ENCODE measurements at regions not wholly inside any gene's neighbourhood (a gene's known extent, or its start where the extent isn't known, plus 50 kb on each side); places are given as distances from the start of the nearest gene placed in this dataset.

DNA sequence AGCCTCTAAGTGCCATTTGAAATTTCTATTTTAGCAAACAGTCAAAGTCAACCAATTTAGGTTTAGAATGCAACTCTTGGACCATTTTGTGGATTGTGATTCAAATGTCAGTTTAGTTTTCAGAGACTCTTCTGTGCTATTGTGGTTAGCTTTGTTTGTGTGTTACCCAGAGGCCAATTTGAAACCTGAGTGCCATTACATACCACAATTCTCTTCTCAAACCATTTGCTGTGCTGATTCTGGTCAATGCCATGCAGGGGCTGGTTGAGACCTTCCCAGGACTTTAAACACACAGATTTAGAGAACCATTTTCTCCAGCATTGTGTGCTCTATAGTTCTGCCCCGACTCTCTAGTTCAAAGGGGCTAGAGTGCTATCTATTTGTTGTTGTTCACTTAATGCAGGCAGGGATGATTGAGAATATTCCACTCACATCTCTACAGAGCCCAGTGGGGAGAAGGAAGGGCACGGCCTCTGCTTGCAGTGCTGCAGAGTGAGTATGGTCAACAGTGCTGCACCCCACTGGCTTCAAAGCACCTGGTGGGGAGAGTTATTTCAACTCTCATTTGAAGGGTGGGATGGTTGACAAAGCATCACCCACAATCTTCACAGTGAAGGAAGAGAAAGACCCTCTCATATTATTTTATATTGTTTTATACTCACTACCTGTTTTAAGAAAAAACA is 738.2 kb downstream of the COL12A1 start:
- H3K4me3 ChIP-seq (replicated peaks in 1 of 3; ENCODE audit: insufficient read depth in 1 of 3, low read depth in 2 of 3, low read length in 3 of 3): no peak overlapping the region
- ATAC-seq (no peak), DNase-seq (ENCODE audit: low spot score) (no peak), FAIRE-seq (no peak)
- H3K79me2 ChIP-seq (ENCODE audit: insufficient read depth, low read length): no peaks in the 10 kb centered on the region
- POLR2A ChIA-PET: no interaction called here
- no peaks in the 10 kb centered on the region for H3K9me3 ChIP-seq (ENCODE audit: low read length)
- TF ChIP-seq YEATS4 (CRISPR knock-in tag; IDR thresholded peaks at IDR 0.05; ENCODE audit: borderline replicate concordance) (no peak), NR1H2 (CRISPR knock-in tag; IDR thresholded peaks at IDR 0.05; ENCODE audit: borderline replicate concordance, low read depth) (no peak), PTBP1 (IDR thresholded peaks at IDR 0.05; ENCODE audit: low read depth, low read length, poor library complexity, severe bottlenecking) (no peak), U2AF2 (IDR thresholded peaks at IDR 0.05; ENCODE audit: low read depth, low read length) (no peak), ZNF530 (CRISPR knock-in tag; IDR thresholded peaks at IDR 0.05; ENCODE audit: low read depth) (no peak), ELF1 (CRISPR knock-in tag; IDR thresholded peaks at IDR 0.05) (no peak), ZFP82 (CRISPR knock-in tag; IDR thresholded peaks at IDR 0.05; ENCODE audit: borderline replicate concordance) (no peak), ATRX (CRISPR knock-in tag; IDR thresholded peaks at IDR 0.05; ENCODE audit: borderline replicate concordance) (no peak), DNMT3B (CRISPR knock-in tag; conservative IDR thresholded peaks at IDR 0.05) (no peak), ZNF232 (CRISPR knock-in tag; IDR thresholded peaks at IDR 0.05; ENCODE audit: borderline replicate concordance) (no peak), SOX5 (CRISPR knock-in tag; IDR thresholded peaks at IDR 0.05; ENCODE audit: borderline replicate concordance) (no peak)
- TF ChIP-seq, protein P1, sequence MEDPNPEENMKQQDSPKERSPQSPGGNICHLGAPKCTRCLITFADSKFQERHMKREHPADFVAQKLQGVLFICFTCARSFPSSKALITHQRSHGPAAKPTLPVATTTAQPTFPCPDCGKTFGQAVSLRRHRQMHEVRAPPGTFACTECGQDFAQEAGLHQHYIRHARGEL (CRISPR knock-in tag; IDR thresholded peaks at IDR 0.05): no peak
- intact Hi-C loops (cut with micrococcal nuclease; ENCODE audit: unreplicated experiment): no loop called here
- H2AFZ ChIP-seq (ENCODE audit: low read length): no peak overlapping the region
- no peak overlapping the region for H3K27ac ChIP-seq (ENCODE audit: extremely low read length, insufficient read depth, low read length)
- no peaks in the 10 kb centered on the region for H4K20me1 ChIP-seq (ENCODE audit: insufficient read depth, low read length)
- H3K4me1 ChIP-seq (ENCODE audit: insufficient read depth, low read length): no peaks in the 10 kb centered on the region
- CTCF ChIA-PET (ENCODE audit: low intra/inter-chr PET ratio, low total read pairs): no interaction called here
- no peaks in the 10 kb centered on the region for H3K36me3 ChIP-seq (replicated peaks in 1 of 2; ENCODE audit: control insufficient read depth in 1 of 2, insufficient read depth in 2 of 2, low read length in 2 of 2)
- no TSS peak for BruUV-seq (replicated peaks)
- in situ Hi-C loops (cut with HindIII; ENCODE audit: extremely low pct_ligation_motif_present, low pct_unique_long_range_greater_than_20kb): no loop called here
- H3K4me2 ChIP-seq (ENCODE audit: low read depth, low read length): no peak overlapping the region
- WGBS (ENCODE audit: low lambda C conversion rate): 6% methylated on average over 2 of the region's 2 CpGs
- H3K27me3 ChIP-seq (ENCODE audit: control insufficient read depth in 1 of 2, insufficient read depth in 2 of 2, low read length in 2 of 2): no peaks in the 10 kb centered on the region
- no peak overlapping the region for H3K9ac ChIP-seq (ENCODE audit: insufficient read depth, low read depth, low read length)

All from HepG2 (cell line).